GM21528 (cell line): ENCODE measurements at regions not wholly inside any gene's neighbourhood (a gene's known extent, or its start where the extent isn't known, plus 50 kb on each side); places are given as distances from the start of the nearest gene placed in this dataset.

Experiments used
- ATAC-seq: cut with Tn5 transposase; IDR thresholded peaks from one replicate; pipeline ENCODE4 v1.9.1; 2021; ENCODE audit warnings: mild to moderate bottlenecking, moderate library complexity; ENCODE audit not compliant: unreplicated experiment, low FRiP score

DNA sequence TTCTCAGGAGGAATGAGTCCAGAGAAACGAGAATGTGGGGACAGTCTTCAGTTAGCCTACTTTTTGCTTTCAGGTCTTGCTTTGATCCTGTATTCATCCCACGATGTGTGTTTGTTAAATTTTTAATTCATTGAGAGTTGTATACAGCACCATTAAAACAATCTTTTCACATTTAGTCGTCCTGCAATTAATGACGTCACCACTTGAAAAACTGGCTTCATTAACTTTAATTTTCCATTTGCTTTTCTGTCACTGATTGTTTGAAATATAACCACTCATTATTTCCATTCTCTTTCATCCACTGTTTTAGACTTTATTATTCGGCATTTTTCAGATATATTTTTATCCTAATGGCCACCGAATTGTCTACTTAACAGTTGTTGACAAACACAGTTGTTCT is 146.9 kb downstream of the TFEC start:
- ATAC-seq = no peak

DNA sequence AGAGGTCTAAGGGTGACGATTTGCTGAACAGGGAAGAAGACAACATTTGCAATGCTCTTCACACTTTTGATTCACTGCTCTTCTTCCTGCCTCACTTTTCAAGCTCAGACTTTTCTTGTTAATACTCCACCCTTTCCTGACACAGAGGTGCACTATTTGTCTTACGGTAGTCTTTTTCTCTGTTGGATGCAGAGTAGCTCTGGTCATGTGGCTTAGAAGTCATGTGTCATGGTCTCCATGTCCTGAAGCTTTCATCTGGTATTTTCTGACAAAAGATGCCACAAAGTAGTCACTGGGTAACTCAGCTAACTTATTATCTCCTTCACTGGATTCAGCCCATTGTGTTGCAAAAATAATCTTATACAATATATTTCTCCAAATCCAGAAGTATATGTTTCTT is 149.1 kb downstream of the TFEC start:
- no peak for ATAC-seq

DNA sequence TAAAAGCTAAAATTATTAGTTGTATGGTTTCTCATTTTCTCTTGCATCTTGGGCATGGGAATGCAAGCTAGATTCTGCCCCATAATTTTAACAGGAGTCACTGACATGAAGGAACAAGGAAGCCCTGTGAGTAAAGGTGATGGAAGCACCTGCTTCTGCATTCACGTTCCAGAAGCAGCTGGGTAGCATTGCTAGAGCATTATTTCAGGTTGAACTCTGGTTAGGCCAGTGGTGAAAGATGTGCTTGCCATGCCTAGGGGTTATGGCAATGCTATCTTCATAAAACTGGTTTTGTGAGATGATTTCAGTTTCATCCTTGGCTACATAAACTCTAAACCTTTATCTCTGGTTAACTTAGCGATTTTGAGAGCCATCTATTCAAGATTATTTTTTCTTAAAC is 151.4 kb downstream of the TFEC start:
- ATAC-seq = no peak

DNA sequence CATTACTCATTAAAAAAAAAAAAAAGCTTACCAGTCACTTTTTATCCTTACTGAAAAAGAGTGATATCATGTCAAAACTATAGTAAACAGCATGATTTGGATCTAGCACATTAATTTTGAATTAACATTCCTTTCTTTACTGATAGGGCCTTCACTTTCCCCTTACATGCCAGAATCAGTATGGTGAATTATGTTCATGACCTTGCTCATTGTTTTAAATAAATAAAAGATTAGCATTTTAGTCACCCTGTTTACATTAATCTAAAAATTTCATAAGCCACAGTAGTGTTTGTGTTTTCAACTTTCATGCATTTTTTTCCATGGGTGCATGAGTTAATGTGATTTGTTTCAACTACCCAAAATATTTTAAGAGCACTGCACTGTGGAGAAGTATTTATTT is 160.8 kb downstream of the TFEC start:
- no peak for ATAC-seq

GRCh38 chr7:115869190-115869589 is 161.4 kb downstream of the TFEC start:
- no peak for ATAC-seq

DNA sequence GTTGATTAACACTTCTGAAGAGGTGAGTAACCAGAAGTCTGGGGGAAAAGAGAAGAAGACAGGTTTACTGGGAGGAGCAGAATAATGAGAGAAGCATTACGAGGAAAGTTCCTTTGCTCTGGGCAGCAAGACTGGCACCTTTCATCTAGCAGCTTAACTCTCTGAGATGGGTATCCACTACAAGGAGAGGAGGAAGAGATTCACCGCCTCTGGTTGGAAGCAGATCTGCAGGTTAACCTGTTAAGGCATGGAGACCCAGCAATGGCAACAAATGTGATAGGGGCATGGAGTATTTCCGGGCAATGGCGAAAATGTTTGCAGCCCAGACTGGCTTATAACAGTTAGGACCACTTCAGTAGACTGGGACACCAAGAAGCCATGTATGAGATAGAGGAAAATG is 162.2 kb downstream of the TFEC start:
- no peak for ATAC-seq

- ATAC-seq = no peak
These were observed 166.5 kb downstream of the TFEC start for GRCh38 chr7:115864082-115864481.

- ATAC-seq = no peak
These were observed 179.3 kb downstream of the TFEC start for GRCh38 chr7:115851291-115851690.

DNA sequence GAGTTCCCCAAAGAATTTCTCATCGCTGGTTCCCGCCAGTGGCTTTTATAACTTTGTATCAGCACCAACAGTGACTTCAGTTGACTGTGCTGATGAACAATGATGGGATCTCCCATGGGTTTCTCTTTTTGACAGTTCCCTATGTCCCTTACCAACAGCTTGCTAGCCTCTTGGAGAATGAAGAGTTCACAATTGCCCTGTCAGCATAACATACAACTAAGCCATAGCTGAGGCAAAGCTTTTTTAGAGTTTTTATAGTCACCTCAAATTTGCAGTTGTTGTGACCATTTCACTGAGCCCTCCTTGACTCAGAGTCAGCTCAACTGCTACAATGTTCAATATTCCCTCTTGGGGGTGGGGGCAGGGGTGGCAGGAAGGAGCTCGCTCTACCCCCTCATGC is 179.8 kb downstream of the TFEC start:
- ATAC-seq = no peak

GRCh38 chr7:115844857-115845256 is 185.7 kb downstream of the TFEC start:
- no peak for ATAC-seq

DNA sequence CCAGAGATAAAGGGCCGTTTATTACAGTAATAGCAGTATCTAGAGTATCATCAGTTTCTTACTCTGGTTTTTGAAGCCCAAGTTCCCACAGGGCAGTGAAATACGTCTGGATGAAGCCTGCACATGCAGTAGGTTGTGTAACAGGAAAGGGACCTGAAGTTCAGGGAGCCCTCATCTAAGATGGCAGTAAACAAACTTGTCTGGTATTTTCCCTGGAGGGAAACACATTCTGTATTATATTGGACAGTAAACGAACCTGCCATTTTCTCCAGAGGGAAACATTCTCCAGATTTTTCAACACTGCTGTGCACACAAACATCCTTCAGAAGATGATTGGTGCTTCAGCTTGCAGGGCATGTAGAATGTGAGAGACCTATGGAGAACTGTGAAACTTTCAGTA is 189.9 kb downstream of the TFEC start:
- no peak for ATAC-seq

DNA sequence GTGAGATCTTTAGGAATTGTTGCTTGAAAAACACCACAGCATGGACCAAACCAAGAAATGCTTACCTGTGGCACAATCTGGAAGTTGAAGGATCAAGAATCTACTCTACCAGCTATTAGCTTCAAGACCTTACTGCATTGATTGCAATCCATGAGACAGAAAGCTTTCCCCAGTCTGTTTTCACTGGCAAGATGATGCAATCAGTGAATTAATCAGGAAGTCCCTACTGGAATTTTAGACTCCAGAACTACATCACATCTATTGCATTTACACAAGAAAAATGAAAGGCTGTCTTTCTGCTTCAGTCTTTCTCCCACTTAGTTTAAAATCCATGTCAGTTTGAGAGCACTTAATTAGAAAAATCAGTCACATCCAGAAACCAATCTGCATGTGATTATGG is 191.7 kb downstream of the TFEC start:
- no peak for ATAC-seq

DNA sequence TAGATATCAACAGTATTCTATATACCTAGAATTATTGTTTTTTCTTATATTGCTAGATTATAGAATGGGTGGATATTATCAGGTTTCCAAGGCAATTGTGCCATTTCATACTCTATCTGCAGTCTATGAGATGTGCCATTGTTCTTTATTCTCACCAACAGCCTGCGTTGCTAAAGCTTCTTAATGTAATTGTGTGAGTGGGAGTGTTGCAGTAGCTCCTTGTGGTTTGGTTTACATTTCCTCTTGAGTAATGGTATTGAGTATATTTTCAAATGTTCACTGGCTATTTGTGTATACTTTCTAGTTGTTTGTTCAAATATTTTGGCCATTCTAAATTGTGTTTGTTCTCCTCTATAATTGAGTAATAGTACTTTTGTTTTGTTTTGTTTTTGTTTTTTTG is 199.2 kb downstream of the TFEC start:
- no peak for ATAC-seq

GRCh38 chr7:115827305-115828045 is 203.1 kb downstream of the TFEC start:
- peak; percentile 61 for ATAC-seq

DNA sequence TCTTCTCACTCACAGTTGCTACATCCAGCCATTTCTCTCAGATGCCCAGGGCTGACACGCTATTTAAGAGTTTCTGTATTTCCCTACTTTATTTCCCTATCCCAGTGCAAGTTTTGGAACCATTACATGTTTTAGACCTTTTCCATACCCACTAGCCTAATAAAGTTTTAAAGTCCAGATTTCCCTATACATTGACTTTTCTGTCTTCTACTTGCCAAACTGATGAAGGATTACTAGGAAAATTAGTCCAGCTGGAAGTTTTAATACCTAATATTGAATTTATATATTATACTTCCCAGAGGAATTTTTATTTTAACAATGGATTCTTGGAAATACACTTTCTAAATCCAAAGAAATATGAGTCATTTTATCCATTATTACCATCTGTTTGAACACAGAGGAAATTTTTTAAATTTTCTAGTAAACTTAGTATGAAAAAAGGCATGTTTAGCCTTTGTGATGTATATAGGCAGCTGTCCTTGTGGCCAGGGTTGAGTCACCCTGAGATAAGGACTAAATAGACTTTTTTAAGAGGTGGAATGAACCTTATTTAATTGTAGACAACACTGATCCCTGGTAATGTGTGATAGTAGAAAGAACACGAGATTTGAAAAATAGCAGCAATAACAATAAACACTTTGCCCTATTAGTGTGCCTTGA is 205.0 kb downstream of the TFEC start:
- no peak for ATAC-seq

DNA sequence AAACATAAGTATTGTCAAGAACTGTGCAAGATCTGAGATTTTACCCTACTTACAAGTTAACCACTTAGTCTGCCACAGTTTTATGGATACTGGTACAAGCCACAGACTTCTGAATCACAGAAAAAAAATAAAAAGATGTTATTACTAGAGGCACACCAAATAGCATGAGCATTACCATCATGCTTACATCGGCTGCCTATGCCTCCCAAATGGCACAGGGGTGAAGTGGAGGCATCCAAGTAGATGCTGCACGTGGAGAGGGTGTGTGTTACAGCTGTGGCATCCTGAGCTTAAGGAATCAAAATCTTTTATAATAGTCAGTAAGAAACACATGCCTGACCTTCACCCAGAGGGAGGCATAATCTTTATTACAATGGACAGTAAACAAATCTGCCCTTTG is 207.8 kb downstream of the TFEC start:
- ATAC-seq = no peak

- no peak for ATAC-seq
These were observed 208.2 kb downstream of the TFEC start for GRCh38 chr7:115822380-115822779.

GRCh38 chr7:115816318-115816974 is 214.1 kb downstream of the TFEC start:
- no peak for ATAC-seq

DNA sequence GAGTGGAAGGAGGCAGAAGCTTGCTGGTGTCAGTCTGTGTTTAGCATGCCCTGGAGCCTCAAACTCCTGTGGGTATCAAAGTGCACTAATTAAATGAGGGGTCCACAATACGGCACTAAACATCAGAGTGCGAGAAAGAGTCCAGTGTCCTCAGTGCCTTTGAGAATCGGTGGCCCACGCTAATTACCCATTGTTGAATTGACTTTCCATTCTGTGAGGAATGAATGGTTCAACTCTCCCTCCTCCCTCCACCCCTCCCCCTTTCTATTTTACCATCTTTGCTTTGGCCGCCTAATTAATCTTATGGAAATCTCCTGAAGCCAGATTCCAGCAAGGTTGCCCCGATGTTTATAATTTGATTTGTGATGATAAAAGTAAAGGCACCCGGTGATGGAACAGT is 217.8 kb downstream of the TFEC start:
- no peak for ATAC-seq

DNA sequence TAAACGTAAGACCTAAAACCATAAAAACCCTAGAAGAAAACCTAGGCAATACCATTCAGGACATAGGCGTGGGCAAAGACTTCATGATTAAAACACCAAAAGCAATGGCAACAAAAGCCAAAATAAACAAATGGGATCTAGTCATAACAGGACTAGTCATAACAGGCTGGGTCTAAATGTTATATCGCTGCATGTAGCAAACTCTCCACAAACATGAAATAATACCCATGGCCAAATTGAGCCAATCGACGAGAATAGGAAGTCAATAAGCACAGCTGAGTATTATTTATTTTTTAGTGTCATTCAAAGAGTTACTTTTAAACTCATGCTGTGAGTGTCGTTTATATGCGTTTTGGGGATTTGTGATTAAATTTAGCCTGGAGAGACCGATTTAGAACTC is 225.1 kb downstream of the TFEC start:
- ATAC-seq = no peak

DNA sequence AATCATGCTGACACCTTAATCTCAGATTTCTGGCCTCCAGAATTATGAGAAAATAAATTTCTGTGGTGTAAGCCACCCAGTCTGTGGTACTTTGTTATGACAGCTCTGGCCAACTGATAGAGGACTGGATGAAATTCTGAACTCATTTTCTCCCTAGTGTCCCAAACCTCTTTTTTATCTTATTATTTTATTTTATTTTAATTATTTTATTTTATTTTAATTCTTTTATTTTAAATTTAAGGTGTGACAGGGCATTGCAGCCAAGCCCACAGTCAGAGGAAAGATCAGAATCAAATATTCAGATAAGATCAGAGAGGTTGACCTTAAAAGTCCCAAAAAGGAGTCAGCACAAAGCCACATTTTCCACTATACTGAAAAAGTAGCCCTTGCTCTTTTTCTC is 228.1 kb downstream of the TFEC start:
- ATAC-seq = no peak

GRCh38 chr7:115799430-115799829 is 231.1 kb downstream of the TFEC start:
- ATAC-seq = no peak
